ENCODE measurements at regions not wholly inside any gene's neighbourhood (a gene's known extent, or its start where the extent isn't known, plus 50 kb on each side); places are given as distances from the start of the nearest gene placed in this dataset.
"Not testable (repeated sequence)": the region's sequence is repeated elsewhere in the genome, so short reads cannot be mapped to it uniquely, and the experiment has no call there.

GRCh38 chr12:83886479-83886878 is 1026.1 kb downstream of the SLC6A15 start:
- no peak for DNase-seq

GRCh38 chr12:83870921-83871599 is 1041.5 kb downstream of the SLC6A15 start:
- DNase-seq = not testable (repeated sequence)

DNA sequence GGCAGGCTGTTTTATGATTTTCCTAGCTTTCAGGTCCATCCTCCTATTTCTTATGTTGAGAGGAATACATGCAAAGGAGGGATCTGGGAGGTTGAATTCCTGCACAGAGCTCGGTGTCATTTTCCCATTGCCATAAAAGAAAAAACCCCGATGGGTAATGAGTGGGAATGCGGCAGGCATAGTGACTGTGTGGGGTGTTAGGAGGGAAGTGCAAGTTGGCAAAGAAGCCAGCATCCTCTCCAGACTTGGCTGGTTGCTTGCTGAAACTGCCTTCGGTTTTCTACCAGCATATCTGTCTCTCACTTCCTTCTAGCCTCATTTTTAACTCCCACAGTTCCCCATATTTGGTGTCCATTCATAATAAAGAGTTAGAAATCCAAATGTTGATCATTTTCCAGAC is 1046.1 kb downstream of the SLC6A15 start:
- DNase-seq = no peak

DNA sequence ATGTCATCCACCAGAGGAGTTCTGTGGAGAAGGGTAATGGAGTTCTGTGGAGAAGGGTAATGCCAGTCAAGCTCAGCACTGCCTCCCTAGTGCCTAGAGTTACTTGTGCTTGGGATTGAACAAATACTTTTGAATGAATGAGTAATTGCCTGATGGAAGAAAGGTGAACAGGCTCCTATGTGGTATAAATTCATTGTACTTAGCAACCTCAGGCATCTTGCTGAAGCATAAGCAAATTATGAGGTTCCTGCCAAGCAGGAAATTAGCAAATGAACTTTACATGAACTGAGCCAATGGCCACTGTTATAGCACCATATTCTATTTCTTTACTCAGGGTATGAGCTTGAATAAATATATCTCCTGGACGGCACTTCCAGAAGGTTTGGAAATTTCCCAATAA is 1047.2 kb downstream of the SLC6A15 start:
- DNase-seq = no peak

DNA sequence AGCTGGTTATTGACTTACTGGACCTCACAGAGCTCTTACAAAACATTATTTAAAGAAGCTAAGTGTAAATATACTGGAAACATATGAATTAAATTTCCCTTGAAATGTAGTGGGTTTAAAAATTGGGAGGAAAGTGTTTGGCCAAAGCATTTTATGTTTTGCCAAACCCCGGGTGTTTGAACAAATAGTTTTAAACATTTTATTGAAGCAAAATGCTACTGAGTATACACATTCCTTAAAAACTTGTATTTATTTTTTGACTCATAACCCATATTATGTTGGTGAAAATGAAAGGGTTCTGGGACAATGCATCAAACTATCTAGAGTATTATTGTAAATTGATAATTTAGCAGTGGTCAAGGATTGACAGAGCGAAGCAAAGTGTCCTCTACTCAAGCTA is 1048.5 kb downstream of the SLC6A15 start:
- no peak for DNase-seq

DNA sequence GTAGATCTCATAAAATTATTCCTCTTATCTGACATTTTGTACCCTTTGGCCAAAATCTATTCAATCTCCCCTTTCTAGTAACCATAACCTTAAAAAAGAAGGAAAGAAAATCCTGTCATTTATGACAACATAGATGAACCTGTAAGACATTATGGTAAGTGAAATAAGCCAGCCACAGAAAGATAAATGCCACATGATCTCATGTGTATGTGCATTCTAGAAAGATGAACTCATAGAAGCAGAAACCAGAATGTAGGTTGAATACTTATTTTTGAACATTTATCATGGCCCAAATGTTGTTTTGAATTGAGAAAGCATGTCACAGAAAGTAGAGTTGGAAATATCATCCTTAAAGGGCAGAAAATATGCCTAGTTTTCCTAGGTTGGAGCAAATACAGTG is 1053.6 kb downstream of the SLC6A15 start:
- no peak for DNase-seq

DNA sequence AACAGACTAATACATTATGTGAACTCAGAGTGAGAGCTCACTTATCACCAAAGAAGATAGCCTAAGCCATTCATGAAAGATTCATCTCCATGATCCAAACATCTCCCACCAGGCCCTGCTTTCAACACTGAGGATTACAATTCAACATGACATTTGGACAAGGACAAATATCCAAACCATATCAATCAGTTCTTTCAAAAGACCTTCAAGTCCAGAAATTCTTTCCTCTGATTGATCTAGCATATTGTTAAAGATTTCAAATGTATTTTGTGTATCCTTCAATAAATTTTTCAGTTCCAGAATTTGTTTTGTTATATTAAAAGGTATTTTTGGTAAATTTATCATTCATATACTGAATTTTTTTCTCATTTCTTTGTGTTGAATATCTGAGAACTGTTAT is 1055.8 kb downstream of the SLC6A15 start:
- DNase-seq = no peak

- no peak for DNase-seq
These were observed 1062.1 kb downstream of the SLC6A15 start for GRCh38 chr12:83850531-83850930.

DNA sequence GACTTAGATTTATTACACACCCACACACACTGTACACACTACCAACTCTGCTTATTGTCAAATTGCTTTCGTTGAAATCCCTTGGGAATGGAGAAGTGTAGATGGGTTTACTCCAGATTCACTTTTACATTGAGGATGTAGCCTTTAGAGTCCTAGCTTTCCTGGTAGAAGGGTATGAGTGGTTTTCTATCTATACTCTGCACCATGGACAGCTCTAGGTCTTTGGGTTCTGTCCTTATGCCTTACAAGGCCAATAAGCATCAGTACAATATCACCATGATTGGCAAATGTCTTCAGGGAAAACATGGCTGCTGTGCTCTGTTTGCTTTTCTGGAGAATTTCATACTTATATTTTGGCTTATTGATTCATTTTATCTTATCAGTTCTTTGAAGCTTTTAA is 1063.9 kb downstream of the SLC6A15 start:
- no peak for DNase-seq

DNA sequence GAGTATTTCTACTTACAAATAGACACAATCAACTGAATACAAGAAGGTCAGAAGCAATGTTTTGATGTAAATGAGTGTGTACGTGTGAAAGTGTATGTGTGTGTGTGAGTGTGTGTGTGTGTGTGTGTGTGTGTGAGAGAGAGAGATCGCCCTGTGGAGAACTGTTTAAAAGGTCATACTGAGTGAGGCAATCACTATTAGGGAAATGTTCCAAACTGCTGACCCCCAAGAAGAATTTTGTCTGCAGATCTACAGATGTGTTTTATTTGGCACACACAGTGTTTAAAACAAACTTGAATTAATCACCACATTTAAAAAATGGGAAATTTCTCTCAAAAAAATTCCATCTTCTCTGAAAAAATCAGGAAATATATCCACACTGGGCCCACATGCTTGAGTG is 1069.1 kb downstream of the SLC6A15 start:
- DNase-seq = no peak

DNA sequence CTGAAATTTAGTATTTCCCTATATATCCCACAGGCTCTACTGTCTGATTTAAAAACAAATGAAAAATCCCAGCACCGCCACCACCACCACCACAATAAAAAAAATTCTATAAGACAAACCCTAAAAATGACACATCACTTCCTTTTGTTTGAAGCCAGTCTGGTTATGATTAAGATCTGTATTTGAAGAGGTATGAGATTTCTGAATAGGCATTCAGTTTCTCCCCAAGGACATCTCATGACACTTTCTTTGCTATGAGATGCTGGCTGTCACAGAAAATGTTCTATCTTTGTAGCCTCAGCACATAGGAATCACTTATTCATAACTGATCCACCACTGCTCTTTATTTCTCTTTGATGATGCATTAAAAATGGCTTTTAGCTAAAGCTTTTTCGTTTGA is 1071.0 kb downstream of the SLC6A15 start:
- DNase-seq = no peak

- DNase-seq = no peak
These were observed 1084.7 kb downstream of the SLC6A15 start for GRCh38 chr12:83827860-83828259.

DNA sequence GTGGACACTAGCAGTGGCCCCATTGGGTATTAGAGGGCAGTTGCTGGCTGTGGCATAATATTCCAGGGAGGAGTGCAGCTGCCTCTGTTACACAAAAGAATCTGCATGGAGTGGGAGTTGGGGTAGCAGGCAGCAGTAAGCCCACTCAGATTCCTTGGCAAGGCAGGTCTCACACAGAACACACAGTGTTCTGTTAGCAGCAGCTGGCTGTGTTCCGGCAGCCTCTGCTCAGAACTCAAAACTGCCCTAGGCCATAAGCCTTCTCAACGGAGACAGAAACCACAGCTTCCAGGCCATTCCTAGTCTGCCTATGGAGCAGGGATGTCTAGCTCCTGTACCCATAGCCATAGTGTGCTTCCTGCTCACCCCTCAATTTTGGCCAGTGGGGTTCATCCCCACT is 1085.4 kb downstream of the SLC6A15 start:
- no peak for DNase-seq

DNA sequence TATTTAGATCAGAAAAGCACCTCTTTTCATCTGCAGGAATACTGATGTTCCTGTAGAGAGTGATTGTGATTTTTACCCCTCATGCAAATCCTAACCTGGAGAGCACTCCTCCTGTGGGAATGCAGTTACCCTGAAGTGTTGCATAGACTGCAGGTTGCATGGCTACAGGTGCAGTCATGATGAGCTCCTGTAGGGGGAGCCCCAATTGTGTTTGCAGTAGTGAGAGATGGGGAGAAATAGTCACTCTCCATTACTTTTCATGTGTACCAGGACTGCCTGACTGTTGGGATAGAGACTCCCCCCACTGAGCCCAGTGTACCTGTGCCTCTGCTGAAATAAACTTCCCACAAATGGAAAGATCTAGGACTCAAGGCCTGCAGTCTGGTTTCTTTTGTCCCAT is 1086.5 kb downstream of the SLC6A15 start:
- DNase-seq = peak; percentile 3

DNA sequence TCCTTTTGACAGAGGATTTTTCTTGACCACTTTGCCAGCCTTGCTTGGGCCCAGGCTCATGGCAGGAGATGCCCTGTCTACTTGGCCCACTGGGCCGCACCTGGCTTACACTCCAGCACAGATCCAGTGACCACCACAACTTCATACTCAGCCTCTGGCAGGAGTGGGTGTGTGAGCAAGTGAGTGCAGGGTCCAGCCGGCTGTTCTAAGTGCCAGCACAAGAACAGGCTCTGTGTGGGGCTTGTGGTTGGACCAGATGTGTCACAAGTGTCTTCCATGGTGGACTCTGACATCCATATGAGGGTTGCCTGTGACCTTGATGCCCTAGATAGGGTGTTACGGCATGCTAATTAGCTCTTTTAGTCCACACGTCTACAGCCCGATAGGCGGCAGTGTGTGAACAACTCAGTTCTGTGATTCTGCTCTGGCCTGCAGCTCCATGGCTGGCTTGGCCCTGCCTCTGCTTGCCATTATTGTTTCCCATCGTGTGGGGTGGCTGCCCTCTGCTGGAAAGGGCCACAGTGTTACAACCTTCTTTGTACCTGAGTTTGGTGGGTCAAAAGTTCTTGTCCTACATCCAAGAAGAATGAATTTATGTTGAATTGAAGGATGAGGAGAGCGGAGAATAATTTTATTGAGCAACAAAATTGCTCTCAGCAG is 1089.1 kb downstream of the SLC6A15 start:
- no peak for DNase-seq

DNA sequence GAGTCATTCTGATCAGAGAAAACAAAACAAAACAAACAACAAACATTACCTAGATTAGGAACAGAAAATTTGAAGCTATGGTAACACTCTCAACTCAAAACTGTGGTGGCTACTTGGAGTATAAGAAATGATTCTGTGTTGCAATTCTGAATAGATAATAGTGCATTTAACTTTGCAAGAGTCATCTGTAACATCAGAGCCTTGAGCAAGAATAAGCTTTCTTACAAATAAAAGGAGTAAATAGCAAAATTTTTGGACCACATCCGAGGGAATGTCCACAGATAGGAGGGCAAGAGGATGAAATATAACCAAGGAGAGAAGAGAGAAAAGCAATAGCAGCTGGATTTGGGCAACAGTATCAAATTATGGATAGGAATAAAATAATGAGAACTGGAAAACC is 1090.6 kb downstream of the SLC6A15 start:
- DNase-seq = no peak

GRCh38 chr12:83818881-83819280 is 1093.7 kb downstream of the SLC6A15 start:
- DNase-seq = no peak

DNA sequence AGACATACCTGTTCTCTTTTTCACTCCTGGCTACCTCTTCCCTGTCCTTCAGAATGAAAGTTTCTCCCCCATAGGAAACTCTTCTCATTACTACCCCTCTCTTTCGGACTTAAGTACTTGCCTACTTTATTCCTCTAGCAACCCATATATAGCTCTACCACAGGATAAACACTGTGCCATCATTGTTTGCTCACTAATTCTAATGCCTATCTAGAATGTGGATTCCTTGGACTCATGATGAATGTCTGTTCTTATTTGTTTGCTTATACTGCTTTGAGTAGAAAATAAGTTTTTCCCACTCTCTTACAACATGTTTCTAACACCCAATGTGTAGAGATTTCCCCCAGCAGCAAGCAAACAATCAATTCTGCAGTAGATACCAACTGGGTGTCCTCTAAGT is 1094.9 kb downstream of the SLC6A15 start:
- no peak for DNase-seq

GRCh38 chr12:83808591-83808990 is 1104.0 kb downstream of the SLC6A15 start:
- no peak for DNase-seq

- DNase-seq = no peak
These were observed 1104.7 kb downstream of the SLC6A15 start for GRCh38 chr12:83807871-83808270.

GRCh38 chr12:83805873-83806272 is 1106.7 kb downstream of the SLC6A15 start:
- no peak for DNase-seq

- no peak for DNase-seq
These were observed 1107.3 kb downstream of the SLC6A15 start for GRCh38 chr12:83805156-83805772.

GRCh38 chr12:83801972-83802371 is 1110.6 kb downstream of the SLC6A15 start:
- DNase-seq = no peak

DNA sequence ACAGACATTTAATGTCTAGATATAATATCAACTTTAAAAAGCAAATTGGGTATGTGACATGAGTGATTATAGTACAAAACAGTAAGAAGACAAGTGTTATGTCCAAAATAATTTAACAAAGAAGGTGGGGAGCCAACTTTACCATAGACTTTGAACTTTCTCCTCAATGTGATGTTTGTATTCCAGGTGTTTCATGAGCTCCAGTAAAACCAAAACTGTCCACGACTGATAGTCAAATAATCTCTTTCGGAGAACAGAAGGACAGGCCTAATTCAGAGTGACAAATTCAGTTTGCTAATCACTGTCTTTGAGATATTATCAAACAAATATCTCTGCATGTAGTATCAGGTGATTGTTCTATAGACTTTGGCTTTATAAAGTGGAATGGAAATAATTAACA is 1112.6 kb downstream of the SLC6A15 start:
- no peak for DNase-seq

- DNase-seq = no peak
These were observed 1109.8 kb downstream of the TMTC2 start for GRCh38 chr12:83796531-83796930.

All from amniotic stem cell (primary cell).